Anterior cingulate cortex (tissue), 58 donors: ENCODE measurements at regions not wholly inside any gene's neighbourhood (a gene's known extent, or its start where the extent isn't known, plus 50 kb on each side); places are given as distances from the start of the nearest gene placed in this dataset.
"Not testable (repeated sequence)": the region's sequence is repeated elsewhere in the genome, so short reads cannot be mapped to it uniquely, and the experiment has no call there.

ENCODE experiments used
- DNase-seq, 58 donors: peaks; one replicate each; lab custom pipeline; 2025; lab: John Stamatoyannopoulos, UW

GRCh38 chr1:185412385-185413087, 95.5 kb upstream of the IVNS1ABP start:
- DNase-seq, result no peak

DNA sequence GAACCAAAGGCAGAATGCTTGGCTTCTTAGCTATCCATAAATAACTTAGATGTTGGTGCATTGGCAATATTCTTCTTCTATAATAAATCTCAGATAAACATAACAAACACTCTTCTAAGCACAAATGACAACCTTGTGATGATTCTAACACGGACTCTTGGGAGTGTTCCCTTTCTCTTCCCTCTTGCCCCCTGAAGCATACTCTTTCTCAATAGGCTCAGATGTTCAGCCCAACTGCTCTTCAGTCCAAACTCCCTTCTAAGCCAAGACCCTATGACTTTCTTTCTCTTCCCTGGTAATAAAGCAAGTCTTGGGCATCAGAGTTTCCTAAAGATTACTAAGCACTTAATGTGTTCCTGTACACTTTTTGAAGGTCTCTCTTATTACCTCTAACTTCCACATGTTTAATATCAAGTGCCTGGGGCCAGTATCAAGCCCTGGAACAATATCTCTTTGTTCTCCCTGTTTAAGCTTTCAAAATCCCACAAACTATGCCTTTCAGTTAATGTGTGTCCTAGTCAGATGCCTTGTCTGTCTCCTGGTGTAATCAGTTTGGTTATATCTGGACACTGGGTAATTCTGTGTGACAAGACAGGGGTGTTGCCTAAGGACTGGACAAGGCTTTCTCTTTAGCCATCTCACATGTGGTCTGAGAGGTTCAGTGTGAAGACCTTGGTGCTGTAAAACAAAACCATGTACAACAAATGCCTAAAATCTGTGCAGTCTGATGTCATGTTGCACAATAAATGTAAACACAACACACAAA, 92.9 kb upstream of the IVNS1ABP start:
- peak in 1 of 58 donors; percentile 6 for DNase-seq

GRCh38 chr1:185409345-185409744, 92.3 kb upstream of the IVNS1ABP start:
- no peak for DNase-seq

GRCh38 chr1:185408700-185409270, 91.7 kb upstream of the IVNS1ABP start:
- no peak for DNase-seq

- no peak for DNase-seq
Observed at GRCh38 chr1:185406691-185407009, 89.6 kb upstream of the IVNS1ABP start.

DNA sequence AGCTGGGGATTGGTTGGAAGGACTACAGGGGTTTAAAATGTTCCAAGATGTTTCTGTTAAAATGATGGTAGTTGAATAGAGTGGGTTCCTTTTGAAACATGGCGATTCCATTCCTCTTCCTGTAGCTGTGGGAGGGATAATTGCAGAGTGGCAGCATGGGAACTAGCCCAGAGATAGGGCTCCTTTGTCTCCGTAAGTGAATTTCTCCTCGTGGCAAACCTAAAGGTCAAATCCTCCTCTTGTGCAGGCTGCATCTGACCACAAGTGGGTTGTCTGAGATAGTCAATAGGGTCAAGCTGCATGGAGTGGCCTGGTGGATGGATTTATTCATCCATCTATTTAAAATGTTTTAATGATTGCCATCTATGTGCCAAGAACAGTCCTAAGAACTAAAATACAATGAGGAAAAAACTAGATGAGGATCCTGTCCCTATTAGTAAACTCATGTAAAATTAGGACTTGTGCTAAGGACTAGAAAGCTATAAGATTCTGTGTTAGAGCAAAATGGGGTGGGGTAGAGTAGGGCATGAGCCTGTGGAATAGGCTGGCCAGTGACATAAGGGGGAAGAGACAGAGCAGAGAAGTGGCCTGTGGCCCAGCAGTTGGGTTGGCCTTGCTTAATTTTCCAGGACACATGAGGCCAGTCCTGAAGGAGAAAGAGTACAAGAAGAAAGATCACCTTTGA, 89.1 kb upstream of the IVNS1ABP start:
- DNase-seq, result no peak

- DNase-seq, result no peak
Observed at GRCh38 chr1:185404907-185405568, 88.0 kb upstream of the IVNS1ABP start.

- DNase-seq, result peak in 2 of 58 donors; percentile 3 to 4
Observed at GRCh38 chr1:185404291-185404690, 87.2 kb upstream of the IVNS1ABP start.

DNA sequence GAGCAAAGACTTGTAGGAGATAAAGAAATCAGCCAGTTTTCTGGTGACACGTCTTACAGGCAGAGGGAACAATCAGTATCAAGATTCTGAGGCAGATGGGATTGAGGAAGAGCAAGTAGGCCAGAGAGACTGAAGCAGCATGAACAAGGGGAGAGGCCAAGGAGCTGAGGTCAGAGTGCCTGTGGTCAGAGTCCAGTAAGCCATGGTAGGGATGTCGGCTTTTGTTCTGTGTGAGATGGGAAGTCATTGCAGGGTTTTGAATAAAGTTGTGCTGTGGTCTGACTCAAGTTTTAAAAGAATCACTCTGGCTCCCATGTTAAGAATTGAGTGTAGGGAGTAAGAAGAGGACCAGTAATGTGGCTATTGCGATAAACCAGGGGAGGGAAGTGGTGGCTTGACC, 85.9 kb upstream of the IVNS1ABP start:
- DNase-seq, result no peak

DNA sequence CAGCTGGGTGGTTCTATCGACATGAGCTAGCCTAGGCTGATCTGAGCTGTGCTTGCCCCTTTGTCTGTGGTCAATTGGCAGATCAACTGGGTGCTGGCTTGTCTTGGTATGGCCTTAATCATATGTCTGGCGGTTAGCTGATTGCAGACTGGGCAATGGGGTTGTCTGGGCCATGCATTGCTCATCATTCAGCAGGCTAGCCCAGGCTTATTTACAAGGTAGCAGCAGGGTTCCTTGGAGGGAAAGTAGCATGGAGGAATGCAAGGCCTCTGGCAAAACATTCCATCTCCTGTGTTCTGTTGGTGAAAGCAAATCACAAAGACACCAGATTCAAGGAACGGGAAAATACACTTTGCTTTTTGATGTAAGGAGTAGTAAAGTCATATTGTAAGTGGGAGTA, 84.0 kb upstream of the IVNS1ABP start:
- no peak for DNase-seq

GRCh38 chr1:185400052-185400451, 83.0 kb upstream of the IVNS1ABP start:
- no peak for DNase-seq

- DNase-seq, result no peak
Observed at GRCh38 chr1:185398599-185398998, 81.6 kb upstream of the IVNS1ABP start.

DNA sequence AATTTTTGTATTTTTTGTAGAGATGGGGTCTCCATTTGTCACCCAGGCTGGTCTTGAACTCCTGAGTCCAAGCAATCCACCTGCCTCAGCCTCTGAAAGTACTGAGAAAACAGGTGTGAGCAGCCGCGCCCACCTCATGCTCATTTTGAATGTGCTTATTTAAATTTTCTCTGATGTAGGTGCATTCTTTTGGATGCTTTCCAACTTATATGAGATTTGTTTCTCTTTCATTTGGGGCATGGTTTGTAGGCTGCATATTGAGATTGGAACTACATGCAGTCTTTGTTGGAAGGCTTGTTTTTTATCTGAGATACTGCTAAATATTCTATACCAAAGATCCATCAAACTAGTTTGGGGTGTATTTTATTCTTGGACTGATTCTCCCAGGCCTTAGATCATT, 81.0 kb upstream of the IVNS1ABP start:
- DNase-seq, result no peak

DNA sequence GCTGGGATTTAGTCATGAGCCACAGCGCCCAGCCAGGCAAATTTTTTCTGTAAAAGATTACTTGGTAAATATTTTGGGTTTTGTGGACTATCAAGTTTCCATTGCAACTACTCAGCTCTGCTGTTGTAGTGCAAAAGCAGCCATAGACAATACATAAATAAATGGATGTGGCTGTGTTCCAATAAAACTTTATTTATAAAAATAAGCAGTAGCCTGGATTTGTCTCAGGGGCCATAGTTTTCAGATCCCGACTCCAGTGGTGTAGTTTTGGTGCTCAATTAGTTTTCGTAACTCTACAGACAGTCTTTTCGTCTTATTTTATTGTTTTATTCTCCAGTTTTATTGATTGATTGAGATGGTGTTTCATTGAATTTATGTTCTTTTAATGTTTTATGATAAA, 80.1 kb upstream of the IVNS1ABP start:
- DNase-seq, result no peak

DNA sequence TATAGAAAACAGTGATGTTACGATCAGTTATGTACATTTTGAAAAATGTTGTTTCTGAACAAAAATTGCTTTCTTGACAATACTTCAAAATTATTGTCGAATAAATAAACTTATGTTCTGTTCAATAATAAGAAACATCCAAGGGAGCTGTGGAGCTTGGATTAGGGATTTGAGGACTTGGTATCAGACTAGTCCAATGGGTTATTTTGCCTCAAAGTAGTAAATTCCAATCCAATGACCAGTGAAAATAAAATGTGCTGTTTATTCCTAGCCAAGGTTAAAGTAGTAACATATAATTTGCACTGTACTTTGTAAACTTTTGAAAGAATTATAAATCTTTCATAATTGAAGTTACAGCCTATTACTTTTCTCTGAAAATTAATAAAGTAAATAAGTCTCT, 79.1 kb upstream of the IVNS1ABP start:
- no peak for DNase-seq

DNA sequence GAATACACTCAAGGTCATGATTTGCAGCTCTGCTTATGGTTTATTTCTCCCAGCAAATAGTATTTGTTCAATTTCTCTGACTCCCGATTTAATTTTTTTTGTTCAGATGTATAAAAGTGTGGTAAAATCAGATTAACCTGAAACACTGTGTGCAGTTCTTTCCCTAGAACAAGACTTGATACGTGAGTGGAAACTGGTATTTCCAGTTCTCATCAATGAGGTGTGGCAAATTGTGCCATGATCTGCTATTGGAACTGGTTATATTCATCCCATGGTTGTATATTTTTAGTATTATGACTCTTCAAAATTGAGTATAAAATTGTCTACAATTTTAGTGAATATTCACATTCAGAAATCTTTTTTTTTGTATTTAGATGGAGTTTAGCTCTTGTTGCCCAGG, 76.8 kb upstream of the IVNS1ABP start:
- no peak for DNase-seq

DNA sequence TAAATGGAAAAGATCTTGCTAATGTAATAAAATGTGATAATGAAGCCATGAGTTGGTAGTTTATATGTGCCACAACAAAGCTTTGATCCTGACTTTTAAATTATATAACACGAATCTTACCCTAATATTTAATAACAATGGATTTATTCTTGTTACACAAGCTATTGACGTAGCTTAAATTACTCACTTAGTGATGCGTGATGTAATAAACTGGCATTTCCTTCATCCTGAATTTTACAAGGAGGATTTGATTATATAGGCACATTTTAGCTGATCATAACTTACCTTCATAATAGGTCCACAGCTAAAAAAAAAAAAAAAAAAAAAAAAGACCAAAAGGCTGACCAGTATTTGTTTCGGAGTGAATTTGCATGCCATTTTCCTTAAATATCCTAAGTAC, 76.2 kb upstream of the IVNS1ABP start:
- DNase-seq, result no peak

- no peak for DNase-seq
Observed at GRCh38 chr1:185388815-185389214, 71.8 kb upstream of the IVNS1ABP start.

DNA sequence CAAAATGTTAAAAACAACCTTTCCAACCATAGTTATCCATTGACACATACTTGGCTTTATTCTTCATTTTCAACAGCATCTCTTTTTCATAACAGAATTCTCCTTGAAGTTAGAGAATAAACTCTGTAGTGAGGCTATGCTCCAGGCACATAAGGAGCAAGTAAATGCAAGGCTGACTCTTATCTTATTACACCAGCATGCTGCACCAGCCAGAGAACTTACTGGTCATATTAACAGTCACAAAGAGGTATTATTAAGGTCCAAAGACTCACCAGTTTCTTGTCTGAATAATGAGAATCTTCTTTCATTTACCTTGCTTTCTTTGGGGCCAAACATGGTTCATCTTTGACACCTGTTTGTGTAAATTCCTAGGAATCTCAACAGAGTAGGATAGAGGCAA, 71.3 kb upstream of the IVNS1ABP start:
- no peak for DNase-seq

- no peak for DNase-seq
Observed at GRCh38 chr1:185385991-185386390, 68.9 kb upstream of the IVNS1ABP start.

DNA sequence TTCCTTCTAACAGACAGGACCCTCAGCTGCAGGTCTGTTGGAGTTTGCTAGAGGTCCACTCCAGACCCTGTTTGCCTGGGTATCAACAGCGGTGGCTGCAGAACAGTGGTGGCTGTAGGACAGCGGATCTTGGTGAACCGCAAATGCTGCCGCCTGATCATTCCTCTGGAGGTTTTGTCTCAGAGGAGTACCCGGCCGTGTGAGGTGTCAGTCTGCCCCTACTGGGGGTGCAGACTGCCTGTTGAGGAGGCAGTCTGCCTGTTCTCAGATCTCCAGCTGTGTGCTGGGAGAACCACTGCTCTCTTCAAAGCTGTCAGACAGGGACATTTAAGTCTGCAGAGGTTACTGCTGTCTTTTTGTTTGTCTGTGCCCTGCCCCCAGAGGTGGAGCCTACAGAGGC, 66.8 kb upstream of the IVNS1ABP start:
- DNase-seq, result not testable (repeated sequence)
